GM21526 (cell line): ENCODE measurements at regions not wholly inside any gene's neighbourhood (a gene's known extent, or its start where the extent isn't known, plus 50 kb on each side); places are given as distances from the start of the nearest gene placed in this dataset.

Source experiments
- ATAC-seq: cut with Tn5 transposase; IDR thresholded peaks from one replicate; pipeline ENCODE4 v1.9.1; 2021; ENCODE audit warnings: moderate library complexity; ENCODE audit not compliant: unreplicated experiment, low FRiP score

GRCh38 chr4:178836865-178837264 is 1394.6 kb upstream of the AGA start:
- ATAC-seq, result no peak

GRCh38 chr4:178838776-178839175 is 1396.5 kb upstream of the AGA start:
- ATAC-seq, result no peak

GRCh38 chr4:178856139-178856800 is 1414.0 kb upstream of the AGA start:
- no peak for ATAC-seq

GRCh38 chr4:178871476-178871875 is 1429.2 kb upstream of the AGA start:
- no peak for ATAC-seq

- ATAC-seq, result no peak
Observed at GRCh38 chr4:178881937-178882336, 1439.7 kb upstream of the AGA start.

- ATAC-seq, result no peak
Observed at GRCh38 chr4:178894126-178894525, 1451.9 kb upstream of the AGA start.

- ATAC-seq, result no peak
Observed at GRCh38 chr4:178899084-178899483, 1456.8 kb upstream of the AGA start.

GRCh38 chr4:178917756-178918155 is 1475.5 kb upstream of the AGA start:
- no peak for ATAC-seq

GRCh38 chr4:178937130-178937529 is 1494.9 kb upstream of the AGA start:
- no peak for ATAC-seq

GRCh38 chr4:178941975-178942374 is 1499.7 kb upstream of the AGA start:
- ATAC-seq, result no peak

GRCh38 chr4:178953447-178954120 is 1511.3 kb upstream of the AGA start:
- ATAC-seq, result no peak

GRCh38 chr4:178955614-178956013 is 1513.4 kb upstream of the AGA start:
- no peak for ATAC-seq

GRCh38 chr4:178958725-178959440 is 1516.6 kb upstream of the AGA start:
- ATAC-seq, result no peak

- no peak for ATAC-seq
Observed at GRCh38 chr4:178963446-178964045, 1521.3 kb upstream of the AGA start.

GRCh38 chr4:178966644-178967043 is 1524.4 kb upstream of the AGA start:
- no peak for ATAC-seq

GRCh38 chr4:178970433-178971140 is 1528.3 kb upstream of the AGA start:
- ATAC-seq, result no peak

GRCh38 chr4:178976861-178977260 is 1534.6 kb upstream of the AGA start:
- ATAC-seq, result no peak

- ATAC-seq, result no peak
Observed at GRCh38 chr4:178993306-178993705, 1551.1 kb upstream of the AGA start.

- ATAC-seq, result no peak
Observed at GRCh38 chr4:179001918-179002317, 1559.7 kb upstream of the AGA start.

- no peak for ATAC-seq
Observed at GRCh38 chr4:179007755-179008154, 1565.5 kb upstream of the AGA start.

- no peak for ATAC-seq
Observed at GRCh38 chr4:179017581-179017980, 1575.3 kb upstream of the AGA start.
